ENCODE measurements at regions not wholly inside any gene's neighbourhood (a gene's known extent, or its start where the extent isn't known, plus 50 kb on each side); places are given as distances from the start of the nearest gene placed in this dataset.
A peak's percentile ranks its signal among the peaks of the same experiment; 100 is the strongest.

DNA sequence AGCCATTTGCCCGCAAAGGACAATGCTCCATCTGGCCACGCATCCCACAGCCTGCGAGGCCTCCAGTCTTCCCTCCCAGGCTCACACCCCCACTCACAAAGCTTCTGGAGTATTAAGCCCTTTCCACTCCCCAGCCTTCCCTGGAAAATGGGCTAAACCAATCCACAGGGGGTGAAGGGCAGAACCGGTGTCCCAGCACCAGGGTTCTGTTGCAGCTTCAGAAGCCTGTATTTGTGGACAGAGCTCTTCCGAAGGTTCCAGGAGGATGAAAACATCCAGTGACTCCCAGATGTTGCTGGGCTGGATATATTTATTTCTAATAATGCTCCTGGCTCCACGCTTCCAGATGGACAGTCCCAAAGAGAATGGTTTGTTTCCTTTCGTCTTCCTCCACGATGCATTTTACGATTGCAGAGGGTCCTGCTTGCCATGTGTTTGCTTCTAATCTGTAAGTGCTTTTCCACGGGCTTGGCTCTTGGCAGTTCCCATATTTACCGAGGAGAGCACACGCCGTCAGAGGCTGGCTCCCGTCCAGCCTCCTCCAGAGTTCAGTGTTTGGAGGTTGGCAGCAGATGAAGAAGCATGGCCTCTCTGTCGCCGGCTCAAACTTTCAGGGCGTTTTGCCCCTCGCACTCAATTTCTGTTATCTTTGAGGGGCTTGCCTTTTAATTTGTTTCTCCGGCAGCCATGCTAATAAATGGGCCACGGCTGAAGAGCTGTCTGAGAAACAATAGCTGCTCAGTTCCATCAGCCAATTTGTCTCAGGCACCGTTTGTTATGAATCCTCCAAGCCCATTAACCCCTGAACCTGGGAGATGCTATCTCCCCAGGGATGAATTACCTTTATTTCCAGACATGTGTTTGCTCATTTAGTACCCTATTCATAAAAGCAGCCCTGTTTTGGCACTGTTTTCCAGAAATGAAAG, 367.9 kb upstream of the PROK2 start:
- Histone ChIP-seq H3K9me3 (replicated peaks; ENCODE audit: low read length) (no peaks in the 10 kb centered on the region), H3K4me1 (ENCODE audit: control insufficient read depth, insufficient read depth, low read length) (peaks cover 35% of the 10 kb centered on the region), H3K27me3 (ENCODE audit: control insufficient read depth, insufficient read depth, low read length) (no peaks in the 10 kb centered on the region), H3K9ac (ENCODE audit: low read depth, low read length) (peak overlapping the region; percentile 62), H3K4me2 (ENCODE audit: low read length) (peak overlapping the region; percentile 83), H3K36me3 (ENCODE audit: insufficient read depth, low read length) (no peaks in the 10 kb centered on the region), H3K4me3 (ENCODE audit: low read length) (peak overlapping the region; percentile 65)

DNA sequence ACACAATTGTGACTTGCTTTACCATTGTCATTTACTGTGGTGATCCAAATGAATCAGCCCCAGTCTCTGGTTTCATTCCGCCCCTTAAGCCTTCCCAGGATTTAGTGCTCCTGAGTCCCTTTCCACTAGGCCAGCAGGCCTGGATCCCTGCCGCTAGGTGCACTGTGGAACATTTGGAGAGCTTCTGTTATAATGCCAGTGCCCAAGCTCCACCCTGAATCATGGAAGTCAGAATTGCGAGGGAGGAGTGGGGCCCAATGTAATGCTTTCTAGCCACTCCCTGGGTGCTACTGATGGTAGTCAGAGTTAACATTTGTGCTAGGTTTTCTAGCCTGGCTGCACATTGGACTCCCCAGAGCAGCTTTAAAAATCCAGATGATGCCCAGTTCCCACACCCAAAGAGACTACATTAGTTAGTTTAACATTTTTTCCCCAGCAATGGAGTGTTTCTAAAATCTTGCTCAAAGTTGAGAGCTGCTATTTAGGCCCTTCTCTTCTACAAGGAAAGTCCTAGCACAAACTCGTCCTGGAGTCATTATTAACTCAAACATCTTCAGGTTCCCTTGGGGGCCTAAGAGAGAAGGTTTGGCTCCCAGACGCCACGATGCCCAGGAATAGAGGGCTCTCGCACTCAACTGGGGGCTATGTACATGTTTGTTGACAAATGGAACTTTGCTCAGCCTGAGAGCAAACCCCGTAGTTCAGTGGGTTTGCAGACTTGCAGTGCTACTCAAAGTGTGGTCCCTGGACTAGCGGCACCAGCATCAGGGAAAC, 366.7 kb upstream of the PROK2 start:
- H3K4me2 ChIP-seq (ENCODE audit: low read length), result no peak overlapping the region
- H3K27me3 ChIP-seq (ENCODE audit: control insufficient read depth, insufficient read depth, low read length), result no peaks in the 10 kb centered on the region
- H3K4me1 ChIP-seq (ENCODE audit: control insufficient read depth, insufficient read depth, low read length), result peaks cover 35% of the 10 kb centered on the region
- H3K9me3 ChIP-seq (replicated peaks; ENCODE audit: low read length), result no peaks in the 10 kb centered on the region
- no peak overlapping the region for H3K4me3 ChIP-seq (ENCODE audit: low read length)
- no peaks in the 10 kb centered on the region for H3K36me3 ChIP-seq (ENCODE audit: insufficient read depth, low read length)
- H3K9ac ChIP-seq (ENCODE audit: low read depth, low read length), result no peak overlapping the region

DNA sequence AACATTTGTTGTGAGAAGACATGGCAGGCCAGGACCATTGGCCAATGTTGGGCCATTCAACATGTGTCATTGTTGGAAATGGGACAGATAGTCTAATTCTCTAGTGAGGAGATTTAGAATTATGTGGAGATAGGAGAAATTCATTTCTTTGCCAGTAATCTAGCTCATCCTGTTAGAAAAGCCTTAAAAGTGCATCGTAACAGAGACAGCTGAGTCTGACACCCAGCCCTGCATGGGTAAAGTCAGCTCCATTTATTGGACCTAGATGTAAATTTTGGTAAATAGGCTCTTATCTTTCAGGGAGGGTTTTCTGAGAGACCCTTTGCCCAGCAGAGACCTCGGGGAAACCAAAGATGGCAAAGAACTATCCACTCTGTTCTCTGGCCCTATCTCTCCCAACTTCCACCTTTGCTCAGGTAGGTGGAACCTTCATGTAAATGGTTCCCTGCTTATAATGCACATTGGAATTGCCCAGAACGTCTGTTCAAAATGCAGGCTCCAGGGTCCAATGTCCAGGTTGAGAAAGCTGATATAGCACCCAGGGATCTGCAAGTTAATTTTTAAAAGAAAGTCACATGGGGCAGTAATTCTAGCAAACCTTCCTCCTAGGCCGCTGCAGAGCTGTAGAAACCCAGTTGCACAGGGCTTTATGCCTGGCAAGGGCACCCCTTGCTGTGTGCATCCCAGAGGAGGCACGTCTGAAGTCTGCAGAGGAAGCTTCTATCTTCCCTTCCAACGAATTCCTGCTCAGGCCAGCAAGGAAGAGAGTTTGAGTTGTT, 365.9 kb upstream of the PROK2 start:
- no peaks in the 10 kb centered on the region for H3K27me3 ChIP-seq (ENCODE audit: control insufficient read depth, insufficient read depth, low read length)
- no peaks in the 10 kb centered on the region for H3K36me3 ChIP-seq (ENCODE audit: insufficient read depth, low read length)
- peaks cover 30% of the 10 kb centered on the region for H3K4me1 ChIP-seq (ENCODE audit: control insufficient read depth, insufficient read depth, low read length)
- H3K9ac ChIP-seq (ENCODE audit: low read depth, low read length), result no peak overlapping the region
- no peaks in the 10 kb centered on the region for H3K9me3 ChIP-seq (replicated peaks; ENCODE audit: low read length)
- no peak overlapping the region for H3K4me3 ChIP-seq (ENCODE audit: low read length)
- no peak overlapping the region for H3K4me2 ChIP-seq (ENCODE audit: low read length)

DNA sequence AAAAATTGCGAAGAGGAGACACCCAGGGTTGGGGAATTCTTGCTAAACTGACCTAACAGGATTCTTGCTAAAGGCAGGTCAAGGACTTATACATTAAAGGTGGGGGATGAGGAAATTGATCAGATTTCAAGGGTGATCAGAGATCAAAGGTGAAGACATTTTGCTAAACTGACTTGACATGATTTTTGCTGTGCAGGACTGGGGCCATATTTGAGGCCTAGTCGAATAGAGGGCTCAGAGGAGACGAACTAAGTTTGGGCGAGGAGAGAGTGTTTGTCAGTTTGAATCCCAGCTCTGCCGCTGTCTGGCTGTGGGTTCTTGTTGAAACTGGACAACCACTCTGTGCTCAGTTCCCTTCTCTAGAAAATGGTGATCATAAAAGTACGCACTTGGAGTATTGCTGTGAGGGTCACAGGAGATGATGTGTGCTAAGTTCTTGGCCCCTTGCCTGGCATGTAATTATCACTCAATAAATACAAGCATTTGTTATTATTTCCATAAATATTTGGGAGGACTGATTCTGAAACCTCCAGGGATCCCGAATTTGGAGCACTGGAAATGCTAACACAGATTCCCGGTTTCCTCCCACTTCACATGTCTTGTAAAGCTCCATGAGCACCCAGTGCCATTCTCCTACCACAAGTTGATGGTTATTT, 364.8 kb upstream of the PROK2 start:
- no peaks in the 10 kb centered on the region for H3K36me3 ChIP-seq (ENCODE audit: insufficient read depth, low read length)
- no peak overlapping the region for H3K9ac ChIP-seq (ENCODE audit: low read depth, low read length)

DNA sequence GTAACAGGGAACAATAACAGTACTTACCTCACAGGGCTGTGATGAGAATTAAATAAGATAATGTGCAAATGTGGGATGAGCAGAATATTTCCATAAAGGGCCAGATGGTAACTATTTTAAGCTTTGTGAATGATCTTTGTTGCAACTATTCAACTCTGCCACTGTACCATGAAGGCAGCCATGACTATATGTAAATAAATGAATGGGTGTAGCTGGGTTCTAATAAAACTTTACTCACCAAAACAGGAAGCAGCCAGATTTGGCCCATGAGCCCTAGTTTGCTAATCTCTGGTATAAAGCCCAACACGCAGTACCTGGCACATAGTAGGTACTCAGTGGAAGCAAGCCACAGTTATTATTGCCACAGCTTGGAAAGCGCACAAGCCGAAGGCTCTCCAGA, 362.7 kb upstream of the PROK2 start:
- no peak overlapping the region for H3K4me3 ChIP-seq (ENCODE audit: low read length)
- H3K9ac ChIP-seq (ENCODE audit: low read depth, low read length), result no peak overlapping the region
- H3K27me3 ChIP-seq (ENCODE audit: control insufficient read depth, insufficient read depth, low read length), result no peaks in the 10 kb centered on the region
- no peak overlapping the region for H3K4me2 ChIP-seq (ENCODE audit: low read length)
- no peaks in the 10 kb centered on the region for H3K36me3 ChIP-seq (ENCODE audit: insufficient read depth, low read length)
- no peaks in the 10 kb centered on the region for H3K9me3 ChIP-seq (replicated peaks; ENCODE audit: low read length)
- H3K4me1 ChIP-seq (ENCODE audit: control insufficient read depth, insufficient read depth, low read length), result peaks cover 8% of the 10 kb centered on the region

More for the DNA sequence above, 364.8 kb upstream of the PROK2 start:
- Histone ChIP-seq H3K4me2 (ENCODE audit: low read length) (no peak overlapping the region), H3K4me1 (ENCODE audit: control insufficient read depth, insufficient read depth, low read length) (peaks cover 23% of the 10 kb centered on the region), H3K27me3 (ENCODE audit: control insufficient read depth, insufficient read depth, low read length) (no peaks in the 10 kb centered on the region), H3K4me3 (ENCODE audit: low read length) (no peak overlapping the region), H3K9me3 (replicated peaks; ENCODE audit: low read length) (no peaks in the 10 kb centered on the region)

DNA sequence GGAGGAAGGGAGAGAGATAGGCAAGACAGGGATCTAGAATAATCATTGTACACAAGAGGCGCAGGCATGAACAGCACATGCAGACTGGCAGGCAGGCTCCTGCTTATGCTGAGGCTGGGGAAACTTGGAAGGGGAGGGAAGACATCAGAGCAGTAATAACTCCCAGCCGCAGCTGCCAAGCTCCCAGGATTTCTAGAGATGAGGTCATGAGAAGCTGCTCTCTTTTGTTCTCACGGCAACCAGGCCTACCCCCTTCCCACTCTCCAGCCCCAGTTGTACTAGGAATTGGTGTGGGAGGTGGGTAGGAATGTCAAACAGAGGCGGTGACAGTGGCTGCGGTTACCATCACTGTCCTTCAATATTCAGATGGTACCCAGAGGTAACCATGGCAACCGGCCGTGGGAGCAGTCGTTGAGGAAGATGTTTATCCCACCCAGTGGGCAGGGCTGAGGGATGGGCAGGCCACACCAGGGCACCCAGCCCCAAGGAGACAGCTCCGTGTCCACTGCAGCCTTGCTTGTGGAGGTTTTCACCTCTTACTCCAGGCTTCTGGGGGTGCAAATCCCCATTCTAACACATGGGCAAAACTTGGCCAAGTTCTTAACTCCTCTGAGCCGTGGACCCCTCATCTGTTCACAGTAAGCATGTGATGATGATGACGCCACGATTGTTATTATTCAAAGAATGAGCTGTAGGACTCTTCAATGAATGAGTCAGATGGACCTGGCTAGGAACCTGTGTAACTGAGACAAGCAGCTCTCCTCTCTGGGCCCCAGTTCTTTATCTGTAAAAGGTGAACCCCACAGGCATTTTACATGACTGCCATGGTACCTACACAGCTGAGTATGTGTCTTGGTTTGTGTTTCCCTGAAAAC, 360.8 kb upstream of the PROK2 start:
- Histone ChIP-seq H3K4me2 (ENCODE audit: low read length) (no peak overlapping the region), H3K9ac (ENCODE audit: low read depth, low read length) (no peak overlapping the region), H3K9me3 (replicated peaks; ENCODE audit: low read length) (no peaks in the 10 kb centered on the region), H3K4me3 (ENCODE audit: low read length) (no peak overlapping the region), H3K27me3 (ENCODE audit: control insufficient read depth, insufficient read depth, low read length) (no peaks in the 10 kb centered on the region), H3K4me1 (ENCODE audit: control insufficient read depth, insufficient read depth, low read length) (peaks cover 3% of the 10 kb centered on the region), H3K36me3 (ENCODE audit: insufficient read depth, low read length) (no peaks in the 10 kb centered on the region)

DNA sequence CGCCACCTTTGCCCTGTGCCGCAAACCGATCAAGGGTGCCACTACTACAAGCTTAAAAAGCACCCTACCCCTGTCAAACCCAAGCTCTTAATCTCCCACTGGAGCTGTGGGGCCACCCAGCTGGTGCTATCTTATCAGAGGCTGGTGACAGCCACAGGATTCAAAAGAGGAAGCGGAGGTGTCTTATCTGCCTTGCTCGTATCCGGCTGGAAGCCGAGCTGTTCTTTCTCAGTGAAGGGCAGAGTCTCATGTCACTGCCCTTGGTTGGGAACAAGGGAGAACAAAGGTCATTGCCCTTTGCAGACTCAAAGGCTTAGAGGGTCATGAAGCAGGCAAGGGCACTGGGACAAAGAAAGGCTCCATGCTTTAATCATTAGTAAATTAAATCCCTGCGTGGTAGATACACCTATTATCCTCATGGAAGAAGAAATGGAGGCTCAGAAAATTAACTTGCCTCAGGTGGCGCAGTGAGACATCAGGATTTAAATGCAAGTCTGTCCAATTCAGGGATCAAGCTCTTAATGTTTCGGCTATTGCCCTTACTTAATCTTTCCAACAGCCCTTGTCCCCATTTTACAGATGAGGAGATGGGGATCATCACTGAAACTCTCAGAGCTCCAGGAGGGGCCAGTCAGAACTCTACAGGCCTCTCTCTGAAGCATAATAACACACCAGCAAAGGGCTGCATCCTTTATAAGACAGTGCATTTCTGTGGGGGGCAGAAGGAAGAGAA, 360.0 kb upstream of the PROK2 start:
- H3K36me3 ChIP-seq (ENCODE audit: insufficient read depth, low read length), result no peaks in the 10 kb centered on the region
- no peak overlapping the region for H3K4me2 ChIP-seq (ENCODE audit: low read length)
- H3K27me3 ChIP-seq (ENCODE audit: control insufficient read depth, insufficient read depth, low read length), result no peaks in the 10 kb centered on the region
- H3K4me1 ChIP-seq (ENCODE audit: control insufficient read depth, insufficient read depth, low read length), result peaks cover 3% of the 10 kb centered on the region
- H3K9me3 ChIP-seq (replicated peaks; ENCODE audit: low read length), result no peaks in the 10 kb centered on the region
- H3K9ac ChIP-seq (ENCODE audit: low read depth, low read length), result no peak overlapping the region
- no peak overlapping the region for H3K4me3 ChIP-seq (ENCODE audit: low read length)

DNA sequence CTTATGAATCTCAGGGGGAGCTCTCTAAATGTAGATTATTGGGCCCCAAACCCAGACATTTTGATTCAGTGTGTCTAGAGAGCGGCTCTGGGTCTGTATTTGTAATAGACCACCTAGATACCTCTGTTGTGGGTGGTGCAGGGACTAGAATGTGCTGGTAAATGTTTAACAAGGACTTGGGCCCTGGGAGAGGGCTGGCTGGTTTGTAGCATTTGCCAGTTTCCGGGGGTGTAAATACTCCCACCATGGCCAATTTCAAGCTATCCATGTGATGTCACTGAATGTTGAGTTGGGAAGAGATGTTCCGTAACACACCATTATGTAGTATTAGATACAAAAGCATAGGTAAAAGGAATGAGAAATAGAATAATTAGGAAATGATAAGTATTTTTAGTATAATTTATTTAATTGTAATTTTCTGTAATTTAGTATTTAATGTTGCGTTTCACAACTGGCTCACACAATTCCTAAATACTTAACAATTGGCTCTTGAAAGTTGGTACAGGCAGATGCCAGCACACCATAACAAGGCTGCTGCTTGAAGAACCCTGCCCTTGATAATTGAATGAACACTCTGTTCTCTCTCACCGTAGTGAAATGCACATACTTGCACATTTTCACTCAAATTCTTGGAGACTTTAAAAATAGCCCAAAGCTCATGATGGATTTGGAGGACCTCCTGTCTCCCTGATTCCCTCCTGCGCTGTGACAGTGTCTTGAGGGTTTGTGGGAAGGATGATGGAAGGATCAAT, 359.2 kb upstream of the PROK2 start:
- Histone ChIP-seq H3K4me2 (ENCODE audit: low read length) (no peak overlapping the region), H3K9ac (ENCODE audit: low read depth, low read length) (no peak overlapping the region), H3K27me3 (ENCODE audit: control insufficient read depth, insufficient read depth, low read length) (no peaks in the 10 kb centered on the region), H3K4me3 (ENCODE audit: low read length) (no peak overlapping the region), H3K9me3 (replicated peaks; ENCODE audit: low read length) (no peaks in the 10 kb centered on the region), H3K36me3 (ENCODE audit: insufficient read depth, low read length) (no peaks in the 10 kb centered on the region), H3K4me1 (ENCODE audit: control insufficient read depth, insufficient read depth, low read length) (peaks cover 3% of the 10 kb centered on the region)

DNA sequence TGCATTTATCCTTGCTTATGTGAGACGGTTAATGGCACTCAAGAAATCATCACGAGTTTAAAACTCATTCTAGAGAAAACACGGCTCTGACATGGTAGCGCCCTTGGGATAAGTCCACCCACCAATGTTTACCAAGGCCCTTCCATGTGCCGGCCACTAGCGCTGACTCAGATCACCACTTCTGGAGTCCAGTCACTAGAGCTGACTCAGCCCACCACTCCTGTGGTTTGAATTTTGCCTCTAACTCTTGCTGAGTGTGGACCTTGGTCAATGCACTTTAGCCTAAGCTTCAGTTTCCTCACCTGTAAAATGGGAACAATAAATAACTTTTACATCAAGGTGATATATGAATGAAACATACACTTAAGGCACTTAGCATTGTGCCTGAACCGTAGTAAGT, 358.4 kb upstream of the PROK2 start:
- Histone ChIP-seq H3K9ac (ENCODE audit: low read depth, low read length) (no peak overlapping the region), H3K27me3 (ENCODE audit: control insufficient read depth, insufficient read depth, low read length) (peaks cover 3% of the 10 kb centered on the region), H3K4me2 (ENCODE audit: low read length) (no peak overlapping the region), H3K36me3 (ENCODE audit: insufficient read depth, low read length) (no peaks in the 10 kb centered on the region), H3K4me1 (ENCODE audit: control insufficient read depth, insufficient read depth, low read length) (peaks cover 3% of the 10 kb centered on the region), H3K4me3 (ENCODE audit: low read length) (no peak overlapping the region), H3K9me3 (replicated peaks; ENCODE audit: low read length) (no peaks in the 10 kb centered on the region)
